Panc1 (cell line): ENCODE measurements at regions not wholly inside any gene's neighbourhood (a gene's known extent, or its start where the extent isn't known, plus 50 kb on each side); places are given as distances from the start of the nearest gene placed in this dataset.

Experiments
- TF ChIP-seq, protein P1 (sequence below), 2 experiments: IDR thresholded peaks; 2 replicates each; pipeline ENCODE4 v1.6.1; 2011 to 2012; ENCODE audit warnings: low read depth in 2 of 2, control low read depth in 1 of 2, low read length in 1 of 2, mild to moderate bottlenecking in 1 of 2, moderate library complexity in 1 of 2; ENCODE audit not compliant: insufficient read depth in 1 of 2
- TF ChIP-seq, protein P2 (sequence below): fragments of 450-650 bp; IDR thresholded peaks from 2 replicates; pipeline ENCODE4 v1.5.1; 2017; ENCODE audit warnings: mild to moderate bottlenecking

DNA sequence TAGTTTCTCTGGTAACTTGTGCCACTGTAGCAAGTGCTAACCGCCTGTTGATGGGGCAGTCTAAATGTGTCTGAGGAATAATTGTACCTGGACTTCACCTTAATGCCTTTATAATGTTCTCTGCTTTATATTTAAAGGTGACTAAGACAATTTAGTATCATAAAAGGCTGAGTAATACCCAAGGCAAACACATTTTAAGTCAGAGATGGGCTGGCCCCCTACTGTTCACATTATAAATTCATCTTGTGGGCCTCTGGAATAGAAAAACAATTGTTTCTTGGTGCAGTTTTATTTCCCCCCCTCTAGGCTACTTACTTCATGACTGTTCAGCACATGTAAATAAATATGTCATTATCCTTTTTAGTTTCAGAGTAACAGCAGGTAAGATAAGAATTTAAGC lies 559.3 kb upstream of the PIK3C3 start:
- TF ChIP-seq, protein P1, sequence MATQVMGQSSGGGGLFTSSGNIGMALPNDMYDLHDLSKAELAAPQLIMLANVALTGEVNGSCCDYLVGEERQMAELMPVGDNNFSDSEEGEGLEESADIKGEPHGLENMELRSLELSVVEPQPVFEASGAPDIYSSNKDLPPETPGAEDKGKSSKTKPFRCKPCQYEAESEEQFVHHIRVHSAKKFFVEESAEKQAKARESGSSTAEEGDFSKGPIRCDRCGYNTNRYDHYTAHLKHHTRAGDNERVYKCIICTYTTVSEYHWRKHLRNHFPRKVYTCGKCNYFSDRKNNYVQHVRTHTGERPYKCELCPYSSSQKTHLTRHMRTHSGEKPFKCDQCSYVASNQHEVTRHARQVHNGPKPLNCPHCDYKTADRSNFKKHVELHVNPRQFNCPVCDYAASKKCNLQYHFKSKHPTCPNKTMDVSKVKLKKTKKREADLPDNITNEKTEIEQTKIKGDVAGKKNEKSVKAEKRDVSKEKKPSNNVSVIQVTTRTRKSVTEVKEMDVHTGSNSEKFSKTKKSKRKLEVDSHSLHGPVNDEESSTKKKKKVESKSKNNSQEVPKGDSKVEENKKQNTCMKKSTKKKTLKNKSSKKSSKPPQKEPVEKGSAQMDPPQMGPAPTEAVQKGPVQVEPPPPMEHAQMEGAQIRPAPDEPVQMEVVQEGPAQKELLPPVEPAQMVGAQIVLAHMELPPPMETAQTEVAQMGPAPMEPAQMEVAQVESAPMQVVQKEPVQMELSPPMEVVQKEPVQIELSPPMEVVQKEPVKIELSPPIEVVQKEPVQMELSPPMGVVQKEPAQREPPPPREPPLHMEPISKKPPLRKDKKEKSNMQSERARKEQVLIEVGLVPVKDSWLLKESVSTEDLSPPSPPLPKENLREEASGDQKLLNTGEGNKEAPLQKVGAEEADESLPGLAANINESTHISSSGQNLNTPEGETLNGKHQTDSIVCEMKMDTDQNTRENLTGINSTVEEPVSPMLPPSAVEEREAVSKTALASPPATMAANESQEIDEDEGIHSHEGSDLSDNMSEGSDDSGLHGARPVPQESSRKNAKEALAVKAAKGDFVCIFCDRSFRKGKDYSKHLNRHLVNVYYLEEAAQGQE (IDR thresholded peaks at IDR 0.05; ENCODE audit: insufficient read depth in 1 of 2, low read depth in 2 of 2, low read length in 1 of 2) = no peak
- TF ChIP-seq, protein P2, sequence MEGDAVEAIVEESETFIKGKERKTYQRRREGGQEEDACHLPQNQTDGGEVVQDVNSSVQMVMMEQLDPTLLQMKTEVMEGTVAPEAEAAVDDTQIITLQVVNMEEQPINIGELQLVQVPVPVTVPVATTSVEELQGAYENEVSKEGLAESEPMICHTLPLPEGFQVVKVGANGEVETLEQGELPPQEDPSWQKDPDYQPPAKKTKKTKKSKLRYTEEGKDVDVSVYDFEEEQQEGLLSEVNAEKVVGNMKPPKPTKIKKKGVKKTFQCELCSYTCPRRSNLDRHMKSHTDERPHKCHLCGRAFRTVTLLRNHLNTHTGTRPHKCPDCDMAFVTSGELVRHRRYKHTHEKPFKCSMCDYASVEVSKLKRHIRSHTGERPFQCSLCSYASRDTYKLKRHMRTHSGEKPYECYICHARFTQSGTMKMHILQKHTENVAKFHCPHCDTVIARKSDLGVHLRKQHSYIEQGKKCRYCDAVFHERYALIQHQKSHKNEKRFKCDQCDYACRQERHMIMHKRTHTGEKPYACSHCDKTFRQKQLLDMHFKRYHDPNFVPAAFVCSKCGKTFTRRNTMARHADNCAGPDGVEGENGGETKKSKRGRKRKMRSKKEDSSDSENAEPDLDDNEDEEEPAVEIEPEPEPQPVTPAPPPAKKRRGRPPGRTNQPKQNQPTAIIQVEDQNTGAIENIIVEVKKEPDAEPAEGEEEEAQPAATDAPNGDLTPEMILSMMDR = no peak
